Stimulated activated CD8-positive, alpha-beta memory T cell treated with anti-CD3 and anti-CD28 coated beads, Interleukin-7, amount 100 ng/mL, for 24 hours (primary cell): ENCODE measurements at regions not wholly inside any gene's neighbourhood (a gene's known extent, or its start where the extent isn't known, plus 50 kb on each side); places are given as distances from the start of the nearest gene placed in this dataset.

Source experiments
- DNase-seq: peaks from one replicate; pipeline ENCODE4 v3.0.0-alpha.2; 2020; ENCODE audit warnings: low read depth

DNA sequence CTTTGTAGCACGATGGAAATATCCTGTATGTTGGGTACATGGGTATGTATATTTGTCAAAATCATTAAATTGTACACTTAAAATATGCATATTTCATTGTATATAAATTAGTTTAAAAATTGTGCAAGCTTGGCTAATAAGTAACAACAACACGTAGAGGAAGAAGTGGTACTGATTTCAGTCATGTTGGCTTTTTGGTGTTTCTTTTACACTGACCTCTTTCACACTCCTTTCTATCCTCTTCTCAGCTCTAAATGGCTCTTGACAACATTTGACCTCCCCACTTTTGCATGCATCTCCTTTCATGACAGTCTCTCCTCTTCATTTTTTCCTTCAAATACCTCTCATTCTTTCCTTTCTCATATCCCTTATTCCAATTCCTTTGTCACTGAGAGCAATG lies 801.4 kb upstream of the ZEB2 start:
- no peak for DNase-seq

DNA sequence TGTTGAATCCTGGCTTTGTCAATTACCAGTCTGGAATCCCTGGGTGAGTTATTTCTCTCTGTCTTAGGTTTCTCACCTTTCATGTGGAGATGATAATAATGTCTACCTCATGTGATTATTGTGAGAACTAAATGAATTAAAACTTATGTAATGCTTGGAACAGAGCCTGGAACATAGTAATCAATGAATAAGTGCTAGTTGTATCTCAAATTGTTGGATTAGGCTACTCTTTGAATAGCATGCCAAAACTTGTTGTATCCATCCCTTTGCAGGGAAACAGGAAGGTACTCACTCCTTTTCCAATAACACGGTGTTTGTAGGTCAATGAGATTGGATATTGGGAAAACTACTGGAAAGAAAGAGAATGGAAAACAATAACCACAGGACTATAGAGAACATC lies 796.6 kb upstream of the ZEB2 start:
- no peak for DNase-seq

DNA sequence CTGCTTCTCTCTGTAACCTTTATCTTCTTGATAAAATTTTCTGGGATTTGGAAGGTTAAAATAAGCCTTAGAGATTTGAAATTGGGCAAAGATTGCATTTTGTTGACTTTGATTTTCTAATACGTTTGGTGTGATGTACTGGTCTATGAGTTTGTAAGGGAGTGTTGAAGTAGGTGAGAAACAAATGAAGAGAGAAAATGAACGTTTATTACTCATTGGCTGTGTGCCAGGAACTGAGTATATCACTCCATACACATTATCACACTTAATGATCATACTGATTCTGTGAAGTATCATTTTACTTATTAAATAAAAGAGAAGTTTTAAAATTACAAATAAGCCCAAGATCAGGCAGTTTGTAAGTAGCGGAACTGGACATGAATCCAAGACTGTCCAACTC lies 795.1 kb upstream of the ZEB2 start:
- no peak for DNase-seq

DNA sequence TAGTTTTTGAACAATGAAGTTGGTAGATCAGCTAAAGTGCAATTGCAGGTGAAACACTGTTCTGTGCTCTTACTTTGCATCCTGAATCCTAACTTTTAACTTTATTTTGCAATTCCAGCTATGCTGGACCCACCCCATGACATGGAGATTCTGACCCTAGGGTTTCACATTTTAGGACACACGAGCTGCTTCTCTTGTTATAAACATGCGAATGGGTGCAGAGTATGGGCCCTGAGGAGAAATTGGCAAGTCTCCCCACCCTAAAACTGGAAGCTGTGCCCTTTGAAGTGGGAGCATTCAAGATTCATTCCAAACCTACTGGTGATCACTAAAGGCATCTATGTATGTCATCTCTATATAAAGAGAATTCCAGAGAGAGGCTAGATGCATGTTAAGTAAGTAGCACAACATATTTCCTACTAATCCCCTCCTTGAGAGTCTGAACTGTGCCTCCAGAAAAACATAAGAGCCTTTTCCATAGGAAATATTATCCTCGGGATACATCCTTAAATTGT lies 794.3 kb upstream of the ZEB2 start:
- no peak for DNase-seq

DNA sequence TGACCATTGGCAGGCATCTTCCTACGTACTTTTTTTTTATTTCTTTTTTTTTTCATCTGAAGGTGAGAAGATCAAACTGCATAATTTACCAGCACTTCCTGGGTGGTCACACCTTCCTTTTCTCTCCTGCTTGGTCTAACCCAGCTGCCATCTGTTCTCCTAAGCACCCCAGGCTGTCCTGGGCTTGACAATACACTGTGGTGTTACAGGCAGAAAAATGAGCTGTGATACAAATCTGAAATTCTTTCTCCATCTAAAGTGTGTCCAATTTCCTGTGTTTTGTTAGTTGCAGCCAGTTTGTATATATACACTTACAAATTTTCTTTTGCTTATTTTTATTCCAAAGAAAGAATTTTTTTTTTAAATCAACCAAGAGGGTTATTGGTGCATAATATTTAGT lies 786.0 kb upstream of the ZEB2 start:
- DNase-seq: no peak

DNA sequence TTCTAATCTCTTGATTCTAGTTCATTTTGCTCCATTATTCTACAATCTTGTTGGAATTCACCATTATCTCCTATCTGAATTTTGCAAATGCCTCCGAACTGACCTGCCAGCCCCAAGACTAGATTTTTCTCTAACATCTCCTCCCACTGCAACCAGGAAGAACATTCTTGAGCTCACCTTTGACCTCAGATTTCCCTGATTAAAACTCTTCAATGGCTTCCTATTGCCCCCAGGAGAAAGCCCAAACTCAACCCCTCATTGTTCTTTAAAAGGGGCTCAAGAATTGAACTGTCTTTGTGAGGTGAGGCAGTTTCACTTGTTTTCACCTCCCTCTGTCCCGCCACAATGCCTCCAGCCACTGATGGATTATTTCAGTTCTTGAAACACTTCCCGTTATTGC lies 784.6 kb upstream of the ZEB2 start:
- no peak for DNase-seq

DNA sequence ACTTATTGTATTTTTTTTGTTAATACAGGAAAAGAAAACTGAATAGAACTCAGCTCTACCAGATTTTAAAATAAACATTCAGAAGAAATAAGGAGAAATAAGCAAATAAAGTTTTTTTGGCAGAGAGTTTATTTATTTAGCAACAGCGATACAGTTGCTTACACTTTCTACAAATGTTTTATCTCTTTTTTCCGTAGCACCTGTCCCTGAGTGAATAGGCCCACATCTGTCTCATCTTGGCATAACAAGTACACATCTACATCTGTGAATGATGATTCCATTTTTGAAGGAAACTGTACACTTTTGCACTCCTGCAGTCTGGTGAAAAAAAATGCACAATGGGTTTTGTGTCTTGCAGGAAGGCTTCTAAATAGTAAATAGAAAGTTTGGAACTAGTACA lies 783.6 kb upstream of the ZEB2 start:
- DNase-seq: no peak

DNA sequence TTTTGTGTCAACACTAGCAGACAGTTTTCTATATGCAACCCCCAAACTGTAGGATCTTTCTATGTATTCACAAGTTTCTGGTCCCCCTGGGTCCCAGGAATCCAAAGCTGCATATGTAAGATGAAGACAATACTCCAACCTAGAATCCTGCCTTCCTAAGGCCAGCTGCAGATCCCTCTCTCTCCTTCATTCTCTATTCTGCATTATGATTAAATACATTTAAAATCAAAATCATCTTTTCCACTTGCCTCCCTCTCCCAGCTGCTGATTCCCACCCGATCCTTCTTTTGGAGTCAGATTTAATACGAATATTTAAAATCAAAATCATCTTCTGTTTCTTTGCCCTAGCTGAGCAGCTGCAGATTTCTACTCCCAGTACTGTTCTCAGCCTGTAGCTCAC lies 783.0 kb upstream of the ZEB2 start:
- no peak for DNase-seq

DNA sequence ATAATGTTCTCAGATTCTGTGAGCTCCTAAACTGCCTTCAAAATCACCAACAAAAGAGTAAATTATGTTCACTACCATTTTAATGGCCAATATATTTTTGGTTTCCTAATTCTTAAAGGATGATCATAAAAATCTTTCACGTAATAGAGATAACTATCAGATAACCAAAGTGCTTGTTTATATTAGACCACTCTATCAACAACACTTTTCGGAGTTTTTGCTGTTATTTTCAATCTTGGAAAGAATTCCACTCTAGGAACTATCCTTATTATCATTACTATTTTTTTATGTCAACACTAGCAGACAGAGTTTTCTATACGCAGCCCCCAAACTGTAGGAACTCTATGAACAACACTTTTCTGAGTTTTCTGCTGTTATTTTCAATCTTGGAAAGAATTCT lies 782.5 kb upstream of the ZEB2 start:
- DNase-seq: no peak

DNA sequence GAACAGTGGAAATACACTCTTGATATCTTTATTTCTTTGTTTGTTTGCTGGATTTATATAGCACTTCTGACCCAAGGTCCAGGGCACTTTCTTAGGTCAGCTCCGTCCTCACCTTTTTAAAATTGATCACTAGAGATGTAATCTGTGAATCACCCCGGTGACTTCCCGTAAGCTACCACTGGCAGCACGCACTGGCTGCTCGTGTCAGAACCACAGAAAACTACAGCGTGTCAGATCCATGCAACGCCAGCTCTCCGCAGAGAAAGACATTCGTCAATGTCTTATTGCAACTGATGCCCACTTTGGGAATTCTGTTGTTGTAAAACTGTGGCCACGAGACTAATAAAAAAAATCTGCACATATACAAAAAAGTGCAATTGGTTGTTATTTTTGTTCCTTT lies 779.4 kb upstream of the ZEB2 start:
- DNase-seq: no peak

DNA sequence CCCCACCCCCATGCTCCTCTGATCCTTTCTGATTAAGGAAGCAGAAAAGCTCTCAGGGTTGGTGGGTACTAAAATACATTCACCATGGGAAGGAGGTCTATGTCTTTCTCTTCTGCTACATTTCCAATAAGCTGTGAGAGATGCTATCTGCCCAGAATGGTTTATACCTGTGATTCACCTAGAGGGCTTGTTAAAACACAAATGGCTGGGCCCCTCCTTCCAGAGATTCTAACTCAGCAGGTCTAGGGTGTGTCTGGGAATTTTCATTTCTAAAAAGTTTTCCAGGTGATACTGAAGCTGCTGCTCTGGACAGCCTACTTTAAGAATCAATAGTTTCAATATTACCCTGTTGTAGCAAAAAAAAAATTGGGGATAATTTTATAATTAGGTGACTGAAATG lies 772.2 kb upstream of the ZEB2 start:
- no peak for DNase-seq

DNA sequence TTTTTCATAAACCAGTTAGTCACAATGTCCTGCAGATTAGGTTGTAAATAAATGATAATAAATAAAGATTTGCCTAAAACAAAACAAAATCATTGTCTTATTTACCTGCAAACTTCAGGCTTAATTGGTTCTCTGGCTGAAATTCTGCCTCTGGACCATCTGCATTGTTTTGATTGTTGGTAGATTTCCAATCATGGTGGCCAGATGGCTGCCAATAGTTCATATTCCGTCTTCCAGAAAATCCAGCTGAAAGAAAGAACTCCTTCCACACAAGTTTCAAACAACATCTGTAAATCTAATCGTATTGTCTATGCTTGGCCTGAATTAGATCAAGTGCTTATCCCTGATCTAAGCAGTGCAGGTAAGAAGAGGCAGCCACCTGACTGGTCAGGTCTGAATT lies 771.1 kb upstream of the ZEB2 start:
- DNase-seq: no peak

DNA sequence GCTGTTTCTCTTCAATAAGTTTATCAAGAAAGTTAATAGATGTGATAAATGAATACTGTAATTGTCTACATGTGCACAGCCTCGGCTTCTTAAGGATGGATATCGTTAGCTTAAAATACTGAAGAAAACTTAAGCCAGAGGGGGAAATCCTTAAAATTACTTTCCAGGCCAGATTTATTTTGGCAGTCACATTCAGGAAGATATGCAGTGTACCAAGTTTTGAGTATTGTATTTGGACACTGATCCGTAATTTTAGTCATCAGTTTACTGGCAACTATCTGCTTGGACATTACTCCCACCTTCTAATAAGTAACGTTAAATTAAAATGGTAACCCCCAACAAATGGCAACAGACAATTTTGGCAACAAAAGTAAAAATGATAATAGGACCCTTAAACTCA lies 770.0 kb upstream of the ZEB2 start:
- DNase-seq: no peak

DNA sequence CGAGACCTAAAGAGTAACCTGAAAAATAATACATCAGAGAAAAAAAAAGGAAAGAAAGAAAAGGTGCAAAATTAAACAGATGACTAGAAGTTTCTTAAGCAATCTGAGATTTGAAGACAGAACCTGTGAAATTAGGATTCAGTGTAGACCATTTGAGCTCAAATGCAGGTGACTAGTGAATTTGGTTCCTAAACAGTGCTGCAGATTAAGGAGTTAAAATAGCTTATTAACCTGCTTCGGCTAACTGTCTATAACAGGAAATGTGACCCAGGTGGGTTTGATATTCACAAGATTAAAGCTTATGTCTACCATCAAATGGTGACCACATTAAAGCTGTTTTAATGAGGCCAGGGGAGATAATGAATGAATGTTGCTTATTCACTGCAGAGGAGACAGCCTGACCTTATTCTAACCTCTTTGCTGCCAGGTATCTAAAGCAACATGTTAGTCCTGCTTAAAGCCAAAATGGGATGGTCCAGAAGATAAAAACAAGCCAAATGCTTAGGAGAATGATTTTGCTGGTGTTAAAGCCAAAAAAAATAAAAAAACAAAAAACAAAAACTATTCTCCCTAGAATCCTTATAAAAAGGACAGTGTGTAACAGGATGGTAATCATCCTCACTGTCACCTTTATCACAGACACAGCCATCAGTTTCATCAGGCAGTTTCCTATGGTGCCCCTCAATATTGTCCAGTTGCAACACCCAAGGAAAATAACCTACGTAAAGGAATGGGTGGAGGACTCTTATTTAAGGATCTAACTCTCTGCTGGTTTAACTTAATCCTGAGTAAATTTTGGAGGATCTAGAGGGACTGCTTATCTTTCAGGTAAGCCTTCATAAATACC lies 769.0 kb upstream of the ZEB2 start:
- no peak for DNase-seq

DNA sequence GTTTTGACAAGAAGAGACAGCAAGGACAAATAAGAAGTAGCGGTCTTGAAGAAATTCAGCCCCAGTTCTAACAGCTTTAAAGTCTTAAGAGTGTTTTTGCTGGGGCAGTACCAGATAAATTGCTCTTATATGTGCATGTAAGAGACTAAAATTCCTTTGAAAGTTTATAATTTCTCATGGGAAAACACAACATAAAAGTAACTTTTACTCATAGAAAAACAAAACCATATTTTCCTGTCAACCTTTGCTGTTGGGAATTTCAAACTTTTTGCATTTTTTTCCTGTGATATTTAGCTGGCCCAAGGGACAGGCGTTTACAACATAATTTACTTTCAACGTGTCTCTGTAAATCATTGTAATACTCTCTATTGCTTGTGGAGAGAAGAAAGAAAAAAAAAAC lies 767.8 kb upstream of the ZEB2 start:
- DNase-seq: no peak

DNA sequence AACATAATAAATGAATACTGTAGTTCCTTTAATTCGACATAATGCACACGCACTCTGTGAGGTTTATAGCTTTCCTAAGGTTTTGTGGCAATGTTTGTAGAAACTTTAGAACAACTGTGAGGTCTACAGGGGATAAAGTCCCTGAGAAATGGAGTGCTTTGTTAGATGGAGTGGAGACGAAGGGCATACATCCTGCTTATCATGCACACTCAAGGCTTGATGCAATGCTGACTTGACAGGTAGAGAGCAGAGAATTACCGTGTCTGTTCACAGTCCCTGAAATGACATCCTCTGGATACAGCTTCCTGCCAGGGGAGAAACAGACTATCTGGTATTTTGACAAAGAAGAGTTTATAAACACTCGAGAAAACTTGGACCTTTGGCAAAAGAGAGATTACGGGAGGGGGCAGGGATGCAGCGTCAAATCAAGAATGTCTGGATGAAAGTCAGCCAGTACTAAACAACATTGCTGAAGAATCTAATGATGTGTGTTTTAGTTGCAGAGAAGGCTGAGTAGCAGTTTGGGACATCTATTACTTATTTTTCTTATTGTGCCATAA lies 766.9 kb upstream of the ZEB2 start:
- DNase-seq: no peak

DNA sequence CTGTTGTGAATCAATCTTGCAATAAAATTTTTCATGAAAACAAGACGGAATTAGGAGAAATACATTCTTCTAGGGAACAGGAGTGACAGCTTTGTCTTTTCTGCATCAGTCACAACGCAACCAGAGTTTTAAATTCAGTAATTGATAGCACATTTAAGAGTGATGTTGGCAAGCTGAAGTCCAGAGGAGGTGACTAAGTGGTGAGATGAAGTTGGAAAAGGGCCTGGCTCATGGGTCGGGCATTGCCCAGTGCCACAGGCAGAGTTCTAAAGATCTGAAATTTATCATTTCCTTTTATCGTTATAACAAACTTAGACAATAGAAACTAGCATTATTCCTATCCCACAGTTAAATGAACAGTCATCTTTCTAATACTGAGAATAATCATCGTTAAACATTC lies 764.6 kb upstream of the ZEB2 start:
- DNase-seq: no peak

DNA sequence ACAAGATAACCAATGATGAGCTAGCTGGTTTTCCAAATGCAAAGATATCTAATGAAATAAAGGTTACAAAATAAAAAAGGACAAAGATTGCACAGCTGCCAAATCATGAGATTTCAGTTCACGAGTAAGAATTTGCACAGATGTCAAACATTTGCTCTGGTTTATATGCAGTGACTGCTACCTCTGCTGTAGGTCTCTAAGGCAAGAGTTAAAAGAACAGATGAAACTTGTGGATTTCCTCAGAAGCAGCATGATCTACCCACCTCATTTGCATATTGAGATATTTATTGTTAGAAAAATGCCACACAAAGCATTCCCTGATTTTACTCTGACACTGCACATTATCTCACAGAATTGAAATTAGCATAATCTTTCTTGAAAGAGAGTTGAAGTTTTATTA lies 763.2 kb upstream of the ZEB2 start:
- no peak for DNase-seq

DNA sequence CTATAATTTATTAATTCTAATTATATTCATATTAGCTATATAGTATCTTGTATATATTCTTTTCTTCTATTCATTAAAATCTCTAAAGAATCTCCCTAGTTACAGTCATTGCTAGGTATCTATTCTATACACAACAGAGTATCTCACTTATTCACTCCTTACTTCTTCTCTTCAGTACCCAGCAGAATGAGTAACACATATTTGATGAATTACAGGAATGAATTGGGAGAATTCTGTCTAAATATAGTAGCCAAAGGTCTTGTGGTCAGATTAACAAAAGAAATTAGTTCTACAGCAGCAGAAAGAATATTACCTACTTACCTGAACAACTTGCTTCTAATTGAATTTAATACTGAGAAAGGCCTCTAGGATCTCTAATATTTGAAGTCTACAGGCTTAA lies 758.0 kb upstream of the ZEB2 start:
- no peak for DNase-seq

DNA sequence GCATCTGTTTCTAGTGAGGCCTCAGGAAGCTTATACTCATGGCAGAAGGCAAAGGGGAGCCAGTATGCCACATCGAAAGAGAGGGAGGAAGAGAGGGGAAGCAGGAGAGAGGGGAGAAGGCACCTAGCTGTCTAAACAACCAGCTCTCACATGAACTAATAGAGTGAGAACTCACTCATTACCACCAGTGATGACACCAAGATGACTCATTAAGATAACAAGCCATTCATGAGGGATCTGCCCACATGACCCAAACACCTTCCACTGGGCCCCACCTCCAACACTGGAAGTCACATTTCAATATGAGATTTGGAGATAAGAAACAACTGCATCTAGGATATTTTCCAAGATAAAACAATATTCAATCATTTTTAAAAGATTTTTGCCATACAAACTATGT lies 753.9 kb upstream of the ZEB2 start:
- no peak for DNase-seq

DNA sequence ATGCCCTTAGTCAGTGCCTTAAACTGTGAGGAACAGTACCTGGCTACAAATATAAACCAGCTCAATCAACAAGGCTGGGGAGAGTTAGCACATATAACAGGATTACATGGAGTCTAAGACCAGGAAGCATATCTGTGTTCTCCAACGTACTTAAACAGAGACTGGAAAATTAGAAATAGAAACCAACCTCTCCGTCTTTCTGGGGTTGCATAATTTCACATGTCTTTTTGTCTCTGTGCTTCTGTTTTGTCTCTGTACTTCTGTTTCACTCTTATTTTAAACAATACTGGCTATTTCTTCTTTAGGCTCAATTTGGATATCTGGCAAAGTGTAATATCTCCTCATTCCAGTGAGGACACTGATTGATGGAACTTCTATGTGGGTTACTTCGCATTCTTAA lies 749.0 kb upstream of the ZEB2 start:
- DNase-seq: no peak

DNA sequence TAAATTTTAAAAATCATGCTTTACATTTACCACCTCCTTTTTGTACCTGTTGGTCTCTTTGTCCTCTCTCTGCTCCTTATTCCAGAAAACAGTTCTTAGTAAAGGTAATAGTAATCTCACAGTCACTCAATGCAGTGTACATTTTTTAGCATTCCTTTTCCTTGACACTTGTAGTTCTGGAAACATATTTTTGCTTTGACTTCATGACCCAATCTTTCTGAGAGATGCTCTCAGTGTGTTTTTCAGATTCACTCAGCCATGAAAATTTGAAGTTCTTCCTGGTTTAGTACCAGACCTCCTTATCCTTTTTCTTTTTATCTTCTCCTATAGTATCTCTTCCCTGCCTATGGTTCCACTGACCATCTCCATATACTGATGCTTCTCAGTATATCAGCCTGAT lies 747.5 kb upstream of the ZEB2 start:
- DNase-seq: no peak

DNA sequence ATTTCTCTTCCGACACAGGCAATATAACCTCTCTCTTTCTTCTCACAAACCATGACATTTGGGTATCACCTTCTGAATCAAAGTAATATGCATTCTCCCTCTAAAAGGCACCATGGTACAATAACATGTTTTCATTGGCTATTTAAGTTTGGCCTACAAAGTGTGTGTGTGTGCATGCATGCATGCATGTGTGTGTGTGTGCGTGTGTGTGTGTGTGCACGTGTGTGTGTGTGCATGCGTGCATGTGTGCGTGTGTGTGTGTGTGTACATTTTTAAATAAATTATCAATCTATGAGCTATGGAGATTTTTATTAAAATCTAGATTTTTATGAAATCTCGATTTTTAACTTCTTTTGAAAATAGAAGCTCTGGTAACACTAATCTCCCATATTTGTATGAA lies 745.3 kb upstream of the ZEB2 start:
- no peak for DNase-seq

DNA sequence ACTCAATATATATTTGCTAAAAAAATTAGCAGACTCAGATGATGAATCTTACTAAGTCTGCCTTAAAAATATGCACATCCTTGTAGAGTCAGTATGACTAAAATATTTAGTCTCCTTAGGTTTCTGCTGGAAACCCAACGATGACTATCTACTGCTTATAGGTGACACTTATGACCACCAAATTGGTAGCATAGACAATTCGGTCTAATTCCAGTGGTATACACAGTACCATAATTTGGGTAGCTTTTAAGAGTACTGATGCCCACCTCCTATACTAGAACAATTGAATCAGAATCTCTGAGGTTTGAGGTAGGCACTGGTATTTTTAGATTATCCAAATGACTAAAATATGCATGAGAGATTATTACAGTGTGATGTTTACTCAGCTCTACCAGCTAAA lies 740.8 kb upstream of the ZEB2 start:
- DNase-seq: no peak
